Breast epithelium (tissue), 3 donors: ENCODE measurements at regions not wholly inside any gene's neighbourhood (a gene's known extent, or its start where the extent isn't known, plus 50 kb on each side); places are given as distances from the start of the nearest gene placed in this dataset.
"Not testable (repeated sequence)": the region's sequence is repeated elsewhere in the genome, so short reads cannot be mapped to it uniquely, and the experiment has no call there.

Source experiments
- POLR2A ChIP-seq: fragments of 450-650 bp; IDR thresholded peaks from one replicate; pipeline ENCODE4 v1.6.1; 2016; ENCODE audit warnings: antibody characterized with exemption, mild to moderate bottlenecking, moderate library complexity
- POLR2AphosphoS5 ChIP-seq, 3 donors: sonication (generic); formaldehyde crosslinking; IDR thresholded peaks; one replicate each; pipeline ENCODE4 v1.6.1; 2017; ENCODE audit warnings: antibody characterized with exemption in 3 of 3
- TF ChIP-seq, protein P1 (sequence below), 3 donors: fragments of 450-650 bp; IDR thresholded peaks; one replicate each; pipeline ENCODE4 v1.5.1; 2016 to 2017; ENCODE audit warnings: antibody characterized with exemption in 3 of 3, mild to moderate bottlenecking in 3 of 3, moderate library complexity in 3 of 3

DNA sequence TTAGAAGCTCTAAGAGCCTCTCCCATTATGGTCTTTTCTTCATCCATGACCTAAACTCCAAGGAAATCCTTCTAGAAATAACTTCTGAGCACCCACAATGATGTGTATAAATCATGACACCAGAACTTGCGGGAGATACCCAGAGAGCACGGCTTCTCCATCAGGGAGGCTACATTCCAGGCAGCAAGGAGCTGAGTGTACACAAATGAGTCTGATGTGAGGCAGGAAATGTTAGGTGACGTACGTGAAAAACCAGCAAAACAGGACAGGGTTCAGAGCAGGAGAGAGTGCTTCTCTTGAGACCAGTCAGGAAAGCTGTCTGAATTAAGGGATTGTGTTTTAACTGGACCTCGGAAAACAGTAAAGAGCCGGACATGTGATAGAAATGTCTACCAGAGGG is 58.1 kb upstream of the MRPS9 start:
- TF ChIP-seq, protein P1, sequence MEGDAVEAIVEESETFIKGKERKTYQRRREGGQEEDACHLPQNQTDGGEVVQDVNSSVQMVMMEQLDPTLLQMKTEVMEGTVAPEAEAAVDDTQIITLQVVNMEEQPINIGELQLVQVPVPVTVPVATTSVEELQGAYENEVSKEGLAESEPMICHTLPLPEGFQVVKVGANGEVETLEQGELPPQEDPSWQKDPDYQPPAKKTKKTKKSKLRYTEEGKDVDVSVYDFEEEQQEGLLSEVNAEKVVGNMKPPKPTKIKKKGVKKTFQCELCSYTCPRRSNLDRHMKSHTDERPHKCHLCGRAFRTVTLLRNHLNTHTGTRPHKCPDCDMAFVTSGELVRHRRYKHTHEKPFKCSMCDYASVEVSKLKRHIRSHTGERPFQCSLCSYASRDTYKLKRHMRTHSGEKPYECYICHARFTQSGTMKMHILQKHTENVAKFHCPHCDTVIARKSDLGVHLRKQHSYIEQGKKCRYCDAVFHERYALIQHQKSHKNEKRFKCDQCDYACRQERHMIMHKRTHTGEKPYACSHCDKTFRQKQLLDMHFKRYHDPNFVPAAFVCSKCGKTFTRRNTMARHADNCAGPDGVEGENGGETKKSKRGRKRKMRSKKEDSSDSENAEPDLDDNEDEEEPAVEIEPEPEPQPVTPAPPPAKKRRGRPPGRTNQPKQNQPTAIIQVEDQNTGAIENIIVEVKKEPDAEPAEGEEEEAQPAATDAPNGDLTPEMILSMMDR (IDR thresholded peaks at IDR 0.05), result not testable (repeated sequence)
- TF ChIP-seq POLR2A; POLR2AphosphoS5 (IDR thresholded peaks at IDR 0.05): not testable (repeated sequence)
